ENCODE measurements at regions not wholly inside any gene's neighbourhood (a gene's known extent, or its start where the extent isn't known, plus 50 kb on each side); places are given as distances from the start of the nearest gene placed in this dataset.
A peak's percentile ranks its signal among the peaks of the same experiment; 100 is the strongest.
"Not testable (repeated sequence)": the region's sequence is repeated elsewhere in the genome, so short reads cannot be mapped to it uniquely, and the experiment has no call there.

DNA sequence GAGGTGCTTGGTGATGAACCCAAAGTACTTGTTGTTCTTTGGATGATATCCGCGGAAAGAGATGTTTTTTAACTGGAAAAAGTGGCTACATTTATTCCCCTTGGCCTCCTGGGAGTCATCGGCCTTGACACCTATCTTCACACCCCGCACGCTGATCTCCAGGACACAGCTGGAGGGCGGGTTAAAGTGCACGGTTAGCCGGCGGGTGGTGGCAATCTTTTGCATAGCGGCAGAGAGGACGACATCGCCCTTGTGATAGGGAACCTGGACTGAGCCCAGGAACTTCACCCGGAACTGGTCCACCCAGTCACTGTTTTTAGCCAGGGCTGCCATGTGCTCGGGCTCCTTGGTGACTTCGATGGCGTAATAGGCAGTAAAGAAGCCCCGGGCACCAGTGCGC, 110.5 kb upstream of the PLEKHM1 start:
- H3K4ac ChIP-seq (ENCODE audit: low read depth in 1 of 2, low read length in 2 of 2); H3K23ac ChIP-seq (ENCODE audit: low read length in 2 of 2); H4K8ac ChIP-seq (ENCODE audit: low read length); H3K9ac ChIP-seq (ENCODE audit: low read length); H2AK5ac ChIP-seq (ENCODE audit: low read length, severe bottlenecking); H3K27ac ChIP-seq (ENCODE audit: low read length, poor library complexity, severe bottlenecking); H2BK12ac ChIP-seq (ENCODE audit: low read length in 2 of 2); H2AFZ ChIP-seq (ENCODE audit: low read depth, low read length); H3K4me3 ChIP-seq (ENCODE audit: insufficient read depth in 1 of 2, low read depth in 1 of 2, low read length in 2 of 2); H3K27me3 ChIP-seq (ENCODE audit: control insufficient read depth in 1 of 2, insufficient read depth in 1 of 2, low read length in 2 of 2); H3K9me3 ChIP-seq (ENCODE audit: control insufficient read depth, low read length); H3K4me2 ChIP-seq (ENCODE audit: low read length, poor library complexity, severe bottlenecking); H3K4me1 ChIP-seq (ENCODE audit: control insufficient read depth, insufficient read depth, low read depth, low read length); H2BK120ac ChIP-seq (ENCODE audit: low read depth, low read length); H4K91ac ChIP-seq (ENCODE audit: low read length); DNase-seq; H3K79me1 ChIP-seq (replicated peaks; ENCODE audit: low read length, poor library complexity, severe bottlenecking); H3K18ac ChIP-seq (ENCODE audit: low read depth in 1 of 2, low read length in 2 of 2); H2BK15ac ChIP-seq (ENCODE audit: low read depth, poor library complexity, severe bottlenecking); H3K14ac ChIP-seq (ENCODE audit: low read length in 2 of 2); H2BK5ac ChIP-seq (ENCODE audit: low read depth, low read length, poor library complexity, severe bottlenecking); H3K36me3 ChIP-seq (ENCODE audit: control insufficient read depth in 1 of 2, insufficient read depth in 2 of 2, low read depth in 1 of 2, low read length in 2 of 2): not testable (repeated sequence)
- 91% methylated on average over 11 of the region's 18 CpGs for WGBS

DNA sequence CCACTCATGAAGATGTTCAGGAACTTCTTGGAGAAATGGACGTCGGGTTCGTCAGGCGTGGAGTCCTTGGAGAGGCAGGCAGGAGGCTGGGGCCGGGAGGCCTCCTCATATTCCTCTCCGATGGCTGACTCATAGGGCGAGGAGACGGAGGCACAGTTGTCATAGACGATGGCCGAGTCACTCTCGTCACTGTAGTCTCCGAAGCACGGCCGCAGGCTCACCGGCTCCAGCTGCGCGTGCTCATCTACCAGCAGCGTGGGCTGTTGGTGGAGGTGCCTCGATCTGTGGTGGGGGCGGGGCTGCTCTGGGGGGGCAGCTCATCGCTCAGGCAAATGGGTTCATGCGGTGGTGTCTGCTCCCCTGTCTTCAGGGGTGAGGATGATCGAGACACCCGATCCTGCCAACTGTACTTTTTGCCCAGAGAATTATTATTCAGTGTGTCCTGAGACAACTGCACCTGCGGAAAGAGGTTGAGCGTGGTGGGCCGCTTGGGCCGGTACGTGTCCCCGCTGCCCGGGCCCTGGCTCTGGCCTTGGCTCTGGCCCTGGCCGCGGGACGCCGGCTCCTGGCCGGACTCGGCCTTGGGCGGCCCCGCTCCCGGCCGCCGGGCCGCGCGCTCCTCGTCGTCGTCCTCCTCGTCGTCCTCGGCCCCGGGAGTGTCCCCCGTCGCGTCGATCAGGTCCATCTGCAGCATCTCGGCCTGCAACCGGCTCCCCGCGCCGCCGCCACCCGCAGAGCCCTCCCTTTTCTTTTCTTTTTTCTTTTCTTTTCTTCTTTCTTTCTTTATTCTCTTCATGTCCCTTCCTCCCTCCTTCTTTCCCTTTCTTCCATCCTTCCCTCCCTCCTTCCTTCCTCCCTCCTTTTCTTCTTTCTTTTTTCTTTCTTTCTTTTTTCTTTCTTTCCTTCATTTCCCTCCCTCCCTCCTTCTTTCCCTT, 111.4 kb upstream of the PLEKHM1 start:
- H3K79me1 ChIP-seq (replicated peaks; ENCODE audit: low read length, poor library complexity, severe bottlenecking); H4K91ac ChIP-seq (ENCODE audit: low read length); H3K18ac ChIP-seq (ENCODE audit: low read depth in 1 of 2, low read length in 2 of 2); H2BK12ac ChIP-seq (ENCODE audit: low read length in 2 of 2); H3K4me3 ChIP-seq (ENCODE audit: insufficient read depth in 1 of 2, low read depth in 1 of 2, low read length in 2 of 2); H2BK5ac ChIP-seq (ENCODE audit: low read depth, low read length, poor library complexity, severe bottlenecking); H3K4me1 ChIP-seq (ENCODE audit: control insufficient read depth, insufficient read depth, low read depth, low read length); H3K9me3 ChIP-seq (ENCODE audit: control insufficient read depth, low read length); DNase-seq; H2BK120ac ChIP-seq (ENCODE audit: low read depth, low read length); H2AFZ ChIP-seq (ENCODE audit: low read depth, low read length); H3K14ac ChIP-seq (ENCODE audit: low read length in 2 of 2); H3K9ac ChIP-seq (ENCODE audit: low read length); H3K36me3 ChIP-seq (ENCODE audit: control insufficient read depth in 1 of 2, insufficient read depth in 2 of 2, low read depth in 1 of 2, low read length in 2 of 2); H3K4ac ChIP-seq (ENCODE audit: low read depth in 1 of 2, low read length in 2 of 2); H2BK15ac ChIP-seq (ENCODE audit: low read depth, poor library complexity, severe bottlenecking); H3K4me2 ChIP-seq (ENCODE audit: low read length, poor library complexity, severe bottlenecking); H3K23ac ChIP-seq (ENCODE audit: low read length in 2 of 2); H2AK5ac ChIP-seq (ENCODE audit: low read length, severe bottlenecking); H3K27me3 ChIP-seq (ENCODE audit: control insufficient read depth in 1 of 2, insufficient read depth in 1 of 2, low read length in 2 of 2); H3K27ac ChIP-seq (ENCODE audit: low read length, poor library complexity, severe bottlenecking); H4K8ac ChIP-seq (ENCODE audit: low read length): not testable (repeated sequence)
- WGBS: 66% methylated on average over 9 of the region's 63 CpGs

- not testable (repeated sequence) for H4K91ac ChIP-seq (ENCODE audit: low read length); H2AFZ ChIP-seq (ENCODE audit: low read depth, low read length); H3K27ac ChIP-seq (ENCODE audit: low read length, poor library complexity, severe bottlenecking); H2BK5ac ChIP-seq (ENCODE audit: low read depth, low read length, poor library complexity, severe bottlenecking); H3K79me1 ChIP-seq (replicated peaks; ENCODE audit: low read length, poor library complexity, severe bottlenecking); H3K14ac ChIP-seq (ENCODE audit: low read length in 2 of 2); DNase-seq; H3K36me3 ChIP-seq (ENCODE audit: control insufficient read depth in 1 of 2, insufficient read depth in 2 of 2, low read depth in 1 of 2, low read length in 2 of 2); H3K18ac ChIP-seq (ENCODE audit: low read depth in 1 of 2, low read length in 2 of 2); H2BK120ac ChIP-seq (ENCODE audit: low read depth, low read length); H3K4ac ChIP-seq (ENCODE audit: low read depth in 1 of 2, low read length in 2 of 2); H3K9me3 ChIP-seq (ENCODE audit: control insufficient read depth, low read length); H4K8ac ChIP-seq (ENCODE audit: low read length); H3K9ac ChIP-seq (ENCODE audit: low read length); H3K4me2 ChIP-seq (ENCODE audit: low read length, poor library complexity, severe bottlenecking); H2AK5ac ChIP-seq (ENCODE audit: low read length, severe bottlenecking); H3K27me3 ChIP-seq (ENCODE audit: control insufficient read depth in 1 of 2, insufficient read depth in 1 of 2, low read length in 2 of 2); H3K23ac ChIP-seq (ENCODE audit: low read length in 2 of 2); H2BK12ac ChIP-seq (ENCODE audit: low read length in 2 of 2); H2BK15ac ChIP-seq (ENCODE audit: low read depth, poor library complexity, severe bottlenecking); H3K4me1 ChIP-seq (ENCODE audit: control insufficient read depth, insufficient read depth, low read depth, low read length); H3K4me3 ChIP-seq (ENCODE audit: insufficient read depth in 1 of 2, low read depth in 1 of 2, low read length in 2 of 2)
- no CpG with 5 or more reads among the region's 1 CpG for WGBS
These were observed 115.2 kb upstream of the PLEKHM1 start for GRCh38 chr17:45605751-45606150.

- peak overlapping the region in 1 of 2 experiments; percentile 67 for H3K4me3 ChIP-seq (ENCODE audit: insufficient read depth in 1 of 2, low read depth in 1 of 2, low read length in 2 of 2)
- not testable (repeated sequence) for H4K91ac ChIP-seq (ENCODE audit: low read length); H3K9me3 ChIP-seq (ENCODE audit: control insufficient read depth, low read length); H3K27me3 ChIP-seq (ENCODE audit: control insufficient read depth in 1 of 2, insufficient read depth in 1 of 2, low read length in 2 of 2); H4K8ac ChIP-seq (ENCODE audit: low read length); H3K36me3 ChIP-seq (ENCODE audit: control insufficient read depth in 1 of 2, insufficient read depth in 2 of 2, low read depth in 1 of 2, low read length in 2 of 2); H2BK5ac ChIP-seq (ENCODE audit: low read depth, low read length, poor library complexity, severe bottlenecking); H2BK12ac ChIP-seq (ENCODE audit: low read length in 2 of 2); H2BK15ac ChIP-seq (ENCODE audit: low read depth, poor library complexity, severe bottlenecking); H3K4me1 ChIP-seq (ENCODE audit: control insufficient read depth, insufficient read depth, low read depth, low read length); H3K27ac ChIP-seq (ENCODE audit: low read length, poor library complexity, severe bottlenecking); H3K9ac ChIP-seq (ENCODE audit: low read length); H2BK120ac ChIP-seq (ENCODE audit: low read depth, low read length); H3K18ac ChIP-seq (ENCODE audit: low read depth in 1 of 2, low read length in 2 of 2); H3K14ac ChIP-seq (ENCODE audit: low read length in 2 of 2); H3K4ac ChIP-seq (ENCODE audit: low read depth in 1 of 2, low read length in 2 of 2); H2AFZ ChIP-seq (ENCODE audit: low read depth, low read length); H3K23ac ChIP-seq (ENCODE audit: low read length in 2 of 2); H3K4me2 ChIP-seq (ENCODE audit: low read length, poor library complexity, severe bottlenecking); H2AK5ac ChIP-seq (ENCODE audit: low read length, severe bottlenecking); H3K79me1 ChIP-seq (replicated peaks; ENCODE audit: low read length, poor library complexity, severe bottlenecking)
- WGBS: no CpG with 5 or more reads among the region's 16 CpGs
- DNase-seq: peak; percentile 6
These were observed 129.5 kb upstream of the PLEKHM1 start for GRCh38 chr17:45619984-45620405.
